22Rv1 (cell line): ENCODE measurements at regions not wholly inside any gene's neighbourhood (a gene's known extent, or its start where the extent isn't known, plus 50 kb on each side); places are given as distances from the start of the nearest gene placed in this dataset.

ENCODE experiments used
- ZFX ChIP-seq: fragments of 450-650 bp; IDR thresholded peaks from 2 replicates; pipeline ENCODE4 v1.6.1; 2017; ENCODE audit warnings: antibody characterized with exemption, borderline replicate concordance
- TF ChIP-seq, protein P1 (sequence below): fragments of 450-650 bp; IDR thresholded peaks from 2 replicates; pipeline ENCODE4 v1.5.1; 2017; ENCODE audit warnings: mild to moderate bottlenecking

GRCh38 chr9:29069376-29069775 lies 1496.1 kb upstream of the C9orf72 start:
- TF ChIP-seq, protein P1, sequence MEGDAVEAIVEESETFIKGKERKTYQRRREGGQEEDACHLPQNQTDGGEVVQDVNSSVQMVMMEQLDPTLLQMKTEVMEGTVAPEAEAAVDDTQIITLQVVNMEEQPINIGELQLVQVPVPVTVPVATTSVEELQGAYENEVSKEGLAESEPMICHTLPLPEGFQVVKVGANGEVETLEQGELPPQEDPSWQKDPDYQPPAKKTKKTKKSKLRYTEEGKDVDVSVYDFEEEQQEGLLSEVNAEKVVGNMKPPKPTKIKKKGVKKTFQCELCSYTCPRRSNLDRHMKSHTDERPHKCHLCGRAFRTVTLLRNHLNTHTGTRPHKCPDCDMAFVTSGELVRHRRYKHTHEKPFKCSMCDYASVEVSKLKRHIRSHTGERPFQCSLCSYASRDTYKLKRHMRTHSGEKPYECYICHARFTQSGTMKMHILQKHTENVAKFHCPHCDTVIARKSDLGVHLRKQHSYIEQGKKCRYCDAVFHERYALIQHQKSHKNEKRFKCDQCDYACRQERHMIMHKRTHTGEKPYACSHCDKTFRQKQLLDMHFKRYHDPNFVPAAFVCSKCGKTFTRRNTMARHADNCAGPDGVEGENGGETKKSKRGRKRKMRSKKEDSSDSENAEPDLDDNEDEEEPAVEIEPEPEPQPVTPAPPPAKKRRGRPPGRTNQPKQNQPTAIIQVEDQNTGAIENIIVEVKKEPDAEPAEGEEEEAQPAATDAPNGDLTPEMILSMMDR = no peak
- TF ChIP-seq ZFX = no peak
